Activated CD4-positive, alpha-beta T cell treated with anti-CD3 and anti-CD28 coated beads for 36 hours (primary cell): ENCODE measurements at regions not wholly inside any gene's neighbourhood (a gene's known extent, or its start where the extent isn't known, plus 50 kb on each side); places are given as distances from the start of the nearest gene placed in this dataset.

ENCODE experiments used
- ATAC-seq: fragments of 200-7000 bp; cut with Tn5 transposase; one replicate; pipeline ENCODE4 v1.10.0; 2021; ENCODE audit warnings: mild to moderate bottlenecking, moderate library complexity
- CTCF ChIA-PET: fragments of 350-600 bp; sonication (Branson Sonifier 250); formaldehyde crosslinking; loops from one replicate; lab custom pipeline; 2021; ENCODE audit warnings: antibody characterized with exemption; lab: Charles Lee
- POLR2A ChIA-PET: fragments of 350-600 bp; sonication (Branson Sonifier 250); formaldehyde crosslinking; loops from one replicate; lab custom pipeline; 2021; ENCODE audit warnings: antibody characterized with exemption, inconsistent platforms; lab: Charles Lee
- DNase-seq: peaks from one replicate; pipeline ENCODE4 v3.0.0-alpha.2; 2020
- H3K27ac Mint-ChIP-seq: one replicate; pipeline ENCODE4 v1.8.0; 2021; ENCODE audit warnings: mixed read lengths
- H3K27me3 Mint-ChIP-seq: one replicate; pipeline ENCODE4 v1.8.0; 2021; ENCODE audit warnings: mixed read lengths
- H3K36me3 Mint-ChIP-seq: one replicate; pipeline ENCODE4 v1.8.0; 2021; ENCODE audit warnings: low read depth, mixed read lengths
- H3K4me1 Mint-ChIP-seq: one replicate; pipeline ENCODE4 v1.8.0; 2021; ENCODE audit warnings: mixed read lengths
- H3K4me3 Mint-ChIP-seq: one replicate; pipeline ENCODE4 v1.8.0; 2021; ENCODE audit warnings: mild to moderate bottlenecking, moderate library complexity, mixed read lengths
- H3K9me3 Mint-ChIP-seq: one replicate; pipeline ENCODE4 v1.8.0; 2021; ENCODE audit warnings: low read depth, mixed read lengths
- intact Hi-C, 2 experiments: fragments of 100-400 bp; cut with DNase I in 1 of 2; cut with micrococcal nuclease in 1 of 2; formaldehyde crosslinking; loops; one replicate each; pipeline versions ENCODE4 v1.14.2 to v1.15.1; 2022 to 2024; cut with DNase I, micrococcal nuclease

GRCh38 chr7:97659363-97660045, 72.4 kb upstream of the TAC1 start:
- Mint-ChIP-seq H3K36me3 (no peaks in the 10 kb centered on the region), H3K27ac (no peak overlapping the region), H3K4me1 (no peaks in the 10 kb centered on the region), H3K27me3 (peaks cover 10% of the 10 kb centered on the region), H3K9me3 (no peaks in the 10 kb centered on the region), H3K4me3 (no peak overlapping the region)
- ChIA-PET POLR2A (no interaction called here), CTCF (no interaction called here)
- intact Hi-C loops = no loop called here
- ATAC-seq (no peak), DNase-seq (no peak)

- ChIA-PET POLR2A (no interaction called here), CTCF (no interaction called here)
- Mint-ChIP-seq H3K9me3 (no peaks in the 10 kb centered on the region), H3K4me1 (no peaks in the 10 kb centered on the region), H3K36me3 (no peaks in the 10 kb centered on the region), H3K27me3 (peaks cover 9% of the 10 kb centered on the region), H3K4me3 (no peak overlapping the region), H3K27ac (no peak overlapping the region)
- no peak for ATAC-seq
- intact Hi-C loops = no loop called here
- DNase-seq = no peak
Observed at GRCh38 chr7:97667359-97667758, 64.5 kb upstream of the TAC1 start.

GRCh38 chr7:97671571-97671970, 60.3 kb upstream of the TAC1 start:
- DNase-seq (no peak), ATAC-seq (no peak)
- POLR2A ChIA-PET = no interaction called here
- Mint-ChIP-seq H3K4me1 (no peaks in the 10 kb centered on the region), H3K9me3 (no peaks in the 10 kb centered on the region), H3K4me3 (no peak overlapping the region), H3K27ac (no peak overlapping the region), H3K36me3 (no peaks in the 10 kb centered on the region), H3K27me3 (peaks cover 3% of the 10 kb centered on the region)
- CTCF ChIA-PET = no interaction called here
- intact Hi-C loops = no loop called here

DNA sequence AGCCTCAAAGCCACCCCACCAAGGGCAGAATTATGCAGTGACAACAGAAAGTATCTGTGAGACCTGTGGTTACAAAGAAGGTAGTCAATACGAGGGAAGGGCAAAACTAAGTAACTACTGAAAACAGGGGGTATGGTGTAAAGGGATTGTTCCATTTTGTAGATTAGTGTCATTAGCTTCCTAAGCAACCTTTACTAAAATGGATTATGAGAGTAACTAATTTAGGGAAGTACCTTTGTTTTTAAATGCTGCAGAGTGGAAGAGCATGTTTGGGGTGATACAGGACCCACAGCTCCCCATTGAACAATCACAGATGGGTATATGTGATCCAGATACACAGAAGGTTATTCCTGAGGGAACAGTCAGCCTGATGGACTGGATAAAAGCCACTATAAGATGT, 51.3 kb upstream of the TAC1 start:
- Mint-ChIP-seq H3K4me3 (no peak overlapping the region), H3K27me3 (peaks cover 4% of the 10 kb centered on the region), H3K4me1 (no peaks in the 10 kb centered on the region), H3K9me3 (no peaks in the 10 kb centered on the region), H3K36me3 (no peaks in the 10 kb centered on the region), H3K27ac (no peak overlapping the region)
- intact Hi-C loops = no loop called here
- ATAC-seq (no peak), DNase-seq (no peak)
- ChIA-PET CTCF (interaction anchor here (0.7 kb wide), 1 partner anchor 122 kb away, joined by 3 read pairs; no protein-coding TSS in a partner anchor), POLR2A (no interaction called here)
